GM23338 (cell line): ENCODE measurements at regions not wholly inside any gene's neighbourhood (a gene's known extent, or its start where the extent isn't known, plus 50 kb on each side); places are given as distances from the start of the nearest gene placed in this dataset.

Source experiments
- ATAC-seq: fragments of 200-7000 bp; cut with Tn5 transposase; 3 replicates; pipeline ENCODE4 v1.9.1; 2020
- DNase-seq: peaks from one replicate; pipeline ENCODE4 v3.0.0-alpha.2; 2015; ENCODE audit warnings: low spot score
- H2AFZ ChIP-seq: fragments of 200-600 bp; sonication (generic); 2 replicates; pipeline ENCODE4 v1.8.0; 2016; ENCODE audit warnings: antibody characterized with exemption, mild to moderate bottlenecking, moderate library complexity
- H3F3A ChIP-seq: fragments of 200-600 bp; sonication (generic); replicated peaks from 2 replicates; pipeline ENCODE4 v1.8.0; 2017; ENCODE audit warnings: antibody characterized with exemption, mixed run types, low read depth
- H3K27ac ChIP-seq: fragments of 200-600 bp; sonication (generic); 2 replicates; pipeline ENCODE4 v1.6.1; 2016; ENCODE audit warnings: low read depth
- H3K27me3 ChIP-seq: fragments of 200-600 bp; sonication (generic); 2 replicates; pipeline ENCODE4 v1.8.0; 2016; ENCODE audit warnings: mild to moderate bottlenecking, mixed run types, moderate library complexity; ENCODE audit not compliant: insufficient read depth
- H3K36me3 ChIP-seq: fragments of 200-600 bp; sonication (generic); 2 replicates; pipeline ENCODE4 v1.8.0; 2016; ENCODE audit warnings: mild to moderate bottlenecking; ENCODE audit not compliant: insufficient read depth
- H3K4me1 ChIP-seq: fragments of 200-600 bp; sonication (generic); 2 replicates; pipeline ENCODE4 v1.8.0; 2016; ENCODE audit warnings: mild to moderate bottlenecking, moderate library complexity; ENCODE audit not compliant: insufficient read depth
- H3K4me2 ChIP-seq: fragments of 200-600 bp; sonication (generic); 2 replicates; pipeline ENCODE4 v1.7.1; 2017; ENCODE audit warnings: mixed run types
- H3K4me3 ChIP-seq: fragments of 200-600 bp; sonication (generic); 2 replicates; pipeline ENCODE4 v1.6.1; 2016; ENCODE audit warnings: mixed run types
- H3K79me2 ChIP-seq: fragments of 200-600 bp; sonication (generic); replicated peaks from 2 replicates; pipeline ENCODE4 v1.8.0; 2017; ENCODE audit warnings: mild to moderate bottlenecking; ENCODE audit not compliant: insufficient read depth
- H3K9me2 ChIP-seq: fragments of 200-600 bp; sonication (generic); 2 replicates; pipeline ENCODE4 v1.8.0; 2017; ENCODE audit not compliant: insufficient read depth
- H4K20me1 ChIP-seq: fragments of 200-600 bp; sonication (generic); replicated peaks from 2 replicates; pipeline ENCODE4 v1.8.0; 2017; ENCODE audit warnings: mild to moderate bottlenecking; ENCODE audit not compliant: insufficient read depth
- H3K27ac Mint-ChIP-seq: 2 replicates; pipeline ENCODE4 v1.8.0; 2020; ENCODE audit warnings: inconsistent platforms, mild to moderate bottlenecking, moderate library complexity, mixed read lengths
- H3K27me3 Mint-ChIP-seq: 3 replicates; pipeline ENCODE4 v1.8.0; 2022; ENCODE audit warnings: low read depth, mild to moderate bottlenecking, moderate library complexity, mixed read lengths, inconsistent platforms; ENCODE audit not compliant: insufficient read depth, poor library complexity
- H3K36me3 Mint-ChIP-seq: 3 replicates; pipeline ENCODE4 v1.8.0; 2021; ENCODE audit warnings: low read depth, mild to moderate bottlenecking, inconsistent platforms, moderate library complexity, mixed read lengths
- H3K4me1 Mint-ChIP-seq: 3 replicates; pipeline ENCODE4 v1.8.0; 2020; ENCODE audit warnings: mild to moderate bottlenecking, inconsistent platforms, mixed read lengths
- H3K4me3 Mint-ChIP-seq: 3 replicates; pipeline ENCODE4 v1.8.0; 2021; ENCODE audit warnings: moderate library complexity, mild to moderate bottlenecking, inconsistent platforms, mixed read lengths
- H3K9me3 Mint-ChIP-seq: 3 replicates; pipeline ENCODE4 v1.8.0; 2020; ENCODE audit warnings: moderate library complexity, mild to moderate bottlenecking, inconsistent platforms, mixed read lengths
- CREB1 ChIP-seq: fragments of 250-450 bp; sonication (Bioruptor Pico); IDR thresholded peaks from 2 replicates; pipeline ENCODE4 v1.5.0; 2020; ENCODE audit warnings: low read depth, mild to moderate bottlenecking, moderate library complexity
- JUNB ChIP-seq: IDR thresholded peaks from one replicate; pipeline ENCODE4 v1.6.1; 2016; ENCODE audit warnings: antibody characterized with exemption; ENCODE audit not compliant: unreplicated experiment
- STAT1 ChIP-seq: IDR thresholded peaks from one replicate; pipeline ENCODE4 v1.6.1; 2016; ENCODE audit warnings: antibody characterized with exemption; ENCODE audit not compliant: unreplicated experiment
- ZNF331 ChIP-seq: fragments of 250-450 bp; sonication (Bioruptor Pico); IDR thresholded peaks from 2 replicates; pipeline ENCODE4 v1.5.0; 2020; ENCODE audit warnings: low read depth, mild to moderate bottlenecking, moderate library complexity
- TF ChIP-seq, protein P1 (sequence below): IDR thresholded peaks from one replicate; pipeline ENCODE4 v1.6.1; 2018; ENCODE audit warnings: antibody characterized with exemption; ENCODE audit not compliant: unreplicated experiment

DNA sequence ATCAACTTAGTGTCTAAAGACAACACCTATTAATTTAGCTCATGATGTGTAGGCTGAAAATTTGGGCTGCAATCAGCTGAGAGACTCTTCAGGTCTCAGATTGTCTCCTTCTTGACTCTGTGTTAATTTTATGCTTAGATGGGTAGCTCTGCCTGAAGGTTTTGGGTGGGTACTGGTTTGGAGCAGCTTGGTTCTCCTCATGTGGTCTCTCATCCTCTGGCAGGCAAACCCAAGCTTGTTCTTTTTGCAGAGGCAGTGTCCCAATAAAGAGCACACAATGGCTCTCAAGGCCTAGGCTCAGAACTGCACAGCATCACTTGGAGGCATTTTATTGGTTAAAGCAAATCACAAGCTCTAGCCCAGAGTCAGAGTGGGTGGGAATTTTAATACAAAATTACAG, 280.6 kb downstream of the BTBD3 start (continued):
- TF ChIP-seq, protein P1, sequence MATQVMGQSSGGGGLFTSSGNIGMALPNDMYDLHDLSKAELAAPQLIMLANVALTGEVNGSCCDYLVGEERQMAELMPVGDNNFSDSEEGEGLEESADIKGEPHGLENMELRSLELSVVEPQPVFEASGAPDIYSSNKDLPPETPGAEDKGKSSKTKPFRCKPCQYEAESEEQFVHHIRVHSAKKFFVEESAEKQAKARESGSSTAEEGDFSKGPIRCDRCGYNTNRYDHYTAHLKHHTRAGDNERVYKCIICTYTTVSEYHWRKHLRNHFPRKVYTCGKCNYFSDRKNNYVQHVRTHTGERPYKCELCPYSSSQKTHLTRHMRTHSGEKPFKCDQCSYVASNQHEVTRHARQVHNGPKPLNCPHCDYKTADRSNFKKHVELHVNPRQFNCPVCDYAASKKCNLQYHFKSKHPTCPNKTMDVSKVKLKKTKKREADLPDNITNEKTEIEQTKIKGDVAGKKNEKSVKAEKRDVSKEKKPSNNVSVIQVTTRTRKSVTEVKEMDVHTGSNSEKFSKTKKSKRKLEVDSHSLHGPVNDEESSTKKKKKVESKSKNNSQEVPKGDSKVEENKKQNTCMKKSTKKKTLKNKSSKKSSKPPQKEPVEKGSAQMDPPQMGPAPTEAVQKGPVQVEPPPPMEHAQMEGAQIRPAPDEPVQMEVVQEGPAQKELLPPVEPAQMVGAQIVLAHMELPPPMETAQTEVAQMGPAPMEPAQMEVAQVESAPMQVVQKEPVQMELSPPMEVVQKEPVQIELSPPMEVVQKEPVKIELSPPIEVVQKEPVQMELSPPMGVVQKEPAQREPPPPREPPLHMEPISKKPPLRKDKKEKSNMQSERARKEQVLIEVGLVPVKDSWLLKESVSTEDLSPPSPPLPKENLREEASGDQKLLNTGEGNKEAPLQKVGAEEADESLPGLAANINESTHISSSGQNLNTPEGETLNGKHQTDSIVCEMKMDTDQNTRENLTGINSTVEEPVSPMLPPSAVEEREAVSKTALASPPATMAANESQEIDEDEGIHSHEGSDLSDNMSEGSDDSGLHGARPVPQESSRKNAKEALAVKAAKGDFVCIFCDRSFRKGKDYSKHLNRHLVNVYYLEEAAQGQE = no peak
- TF ChIP-seq STAT1 = no peak
- no peak for TF ChIP-seq JUNB
- TF ChIP-seq CREB1 (CRISPR knock-in tag) = no peak
- TF ChIP-seq ZNF331 = no peak

DNA sequence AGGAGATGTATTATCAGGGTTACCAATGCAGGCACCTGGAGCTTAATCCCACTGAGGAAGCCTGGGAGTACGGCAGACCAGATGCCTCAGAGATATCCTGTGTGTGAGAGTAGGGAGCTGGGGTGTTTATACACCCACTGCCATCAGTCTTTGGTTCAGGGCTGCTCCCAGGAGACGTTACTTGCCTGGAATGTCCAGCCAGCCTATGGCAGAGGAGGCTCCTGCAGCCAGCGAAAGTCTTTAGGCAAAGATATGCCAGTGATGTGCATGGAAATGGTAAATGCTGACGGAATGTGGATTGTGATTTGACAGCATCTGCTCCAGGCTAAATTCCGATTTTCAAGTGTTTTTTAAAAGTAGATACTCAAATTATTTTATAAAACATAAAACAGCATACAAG, 282.0 kb downstream of the BTBD3 start:
- Histone ChIP-seq H3K4me2 (no peak overlapping the region), H4K20me1 (no peaks in the 10 kb centered on the region), H2AFZ (no peak overlapping the region), H3K4me3 (no peak overlapping the region), H3K9me2 (no peaks in the 10 kb centered on the region), H3F3A (no peaks in the 10 kb centered on the region), H3K36me3 (no peaks in the 10 kb centered on the region), H3K79me2 (no peaks in the 10 kb centered on the region), H3K27me3 (no peaks in the 10 kb centered on the region), H3K4me1 (no peaks in the 10 kb centered on the region), H3K27ac (no peak overlapping the region)
- ATAC-seq (peak; percentile 38; the same call in 2 of the 3 replicates), DNase-seq (peak; percentile 36)
- no peak overlapping the region for H3K4me3 Mint-ChIP-seq
- H3K27me3 Mint-ChIP-seq = no peaks in the 10 kb centered on the region
- no peaks in the 10 kb centered on the region; the same call in 2 of the 3 replicates for H3K4me1 Mint-ChIP-seq
- no peak for TF ChIP-seq CREB1 (CRISPR knock-in tag)
- TF ChIP-seq, protein P1 = no peak
- H3K9me3 Mint-ChIP-seq = no peaks in the 10 kb centered on the region
- no peaks in the 10 kb centered on the region for H3K36me3 Mint-ChIP-seq
- no peak overlapping the region for H3K27ac Mint-ChIP-seq
